ENCODE measurements at regions not wholly inside any gene's neighbourhood (a gene's known extent, or its start where the extent isn't known, plus 50 kb on each side); places are given as distances from the start of the nearest gene placed in this dataset.

DNA sequence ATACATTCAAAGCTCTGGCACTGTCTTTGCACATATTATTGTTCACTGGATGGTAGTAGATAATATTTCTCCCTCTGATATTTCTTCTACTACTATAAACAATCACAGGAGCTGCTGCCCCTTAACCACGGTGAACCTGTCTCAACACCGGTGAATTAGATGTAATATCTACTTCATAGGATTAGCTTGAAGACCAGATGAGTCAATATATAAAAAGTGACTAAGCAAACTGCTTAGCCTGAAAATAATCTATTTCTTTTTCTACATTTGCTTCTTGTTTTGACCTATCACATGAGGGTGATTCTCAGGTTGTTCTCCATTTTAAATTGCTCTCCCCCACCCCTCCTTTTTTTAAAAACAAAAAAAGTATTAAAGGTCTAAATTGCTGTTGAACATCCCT, 645.5 kb downstream of the ANKRD50 start:
- TF ChIP-seq, protein P1, sequence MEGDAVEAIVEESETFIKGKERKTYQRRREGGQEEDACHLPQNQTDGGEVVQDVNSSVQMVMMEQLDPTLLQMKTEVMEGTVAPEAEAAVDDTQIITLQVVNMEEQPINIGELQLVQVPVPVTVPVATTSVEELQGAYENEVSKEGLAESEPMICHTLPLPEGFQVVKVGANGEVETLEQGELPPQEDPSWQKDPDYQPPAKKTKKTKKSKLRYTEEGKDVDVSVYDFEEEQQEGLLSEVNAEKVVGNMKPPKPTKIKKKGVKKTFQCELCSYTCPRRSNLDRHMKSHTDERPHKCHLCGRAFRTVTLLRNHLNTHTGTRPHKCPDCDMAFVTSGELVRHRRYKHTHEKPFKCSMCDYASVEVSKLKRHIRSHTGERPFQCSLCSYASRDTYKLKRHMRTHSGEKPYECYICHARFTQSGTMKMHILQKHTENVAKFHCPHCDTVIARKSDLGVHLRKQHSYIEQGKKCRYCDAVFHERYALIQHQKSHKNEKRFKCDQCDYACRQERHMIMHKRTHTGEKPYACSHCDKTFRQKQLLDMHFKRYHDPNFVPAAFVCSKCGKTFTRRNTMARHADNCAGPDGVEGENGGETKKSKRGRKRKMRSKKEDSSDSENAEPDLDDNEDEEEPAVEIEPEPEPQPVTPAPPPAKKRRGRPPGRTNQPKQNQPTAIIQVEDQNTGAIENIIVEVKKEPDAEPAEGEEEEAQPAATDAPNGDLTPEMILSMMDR (IDR thresholded peaks at IDR 0.05; ENCODE audit: low read length), result no peak
- no peak for TF ChIP-seq EZH2 (IDR thresholded peaks at IDR 0.05; ENCODE audit: borderline replicate concordance, low read length)
